SK-N-SH treated with all-trans-retinoic acid at 6 μM for 48 hours (cell line): ENCODE measurements at regions not wholly inside any gene's neighbourhood (a gene's known extent, or its start where the extent isn't known, plus 50 kb on each side); places are given as distances from the start of the nearest gene placed in this dataset.

Source experiments
- ATAC-seq: fragments of 200-7000 bp; cut with Tn5 transposase; 3 replicates; pipeline ENCODE4 v1.9.1; 2020; ENCODE audit warnings: mild to moderate bottlenecking, moderate library complexity
- ARNTL ChIP-seq: fragments of 450-650 bp; formaldehyde crosslinking; IDR thresholded peaks from 2 replicates; pipeline ENCODE4 v1.5.0; 2020; ENCODE audit warnings: low read depth, mild to moderate bottlenecking, moderate library complexity, borderline replicate concordance
- ESRRG ChIP-seq: fragments of 250-450 bp; sonication (Bioruptor Pico); IDR thresholded peaks from 2 replicates; pipeline ENCODE4 v1.6.1; 2021; ENCODE audit warnings: mild to moderate bottlenecking
- ISL1 ChIP-seq: fragments of 250-450 bp; sonication (Bioruptor Pico); IDR thresholded peaks from 2 replicates; pipeline ENCODE4 v2.1.2; 2022; ENCODE audit warnings: mild to moderate bottlenecking, moderate library complexity
- OSR1 ChIP-seq: fragments of 250-450 bp; sonication (Bioruptor Pico); IDR thresholded peaks from 2 replicates; pipeline ENCODE4 v1.8.0; 2022; ENCODE audit warnings: moderate library complexity, mild to moderate bottlenecking, inconsistent platforms
- PPARA ChIP-seq: fragments of 250-450 bp; sonication (Bioruptor Pico); IDR thresholded peaks from 2 replicates; pipeline ENCODE4 v1.5.0; 2020; ENCODE audit warnings: mild to moderate bottlenecking, borderline replicate concordance
- RARB ChIP-seq: fragments of 250-450 bp; sonication (Bioruptor Pico); IDR thresholded peaks from 2 replicates; pipeline ENCODE4 v1.8.0; 2021; ENCODE audit warnings: mild to moderate bottlenecking, moderate library complexity
- SNAI2 ChIP-seq: fragments of 250-450 bp; sonication (Bioruptor Pico); IDR thresholded peaks from 2 replicates; pipeline ENCODE4 v1.5.0; 2020; ENCODE audit warnings: mild to moderate bottlenecking, moderate library complexity
- ZFP3 ChIP-seq: fragments of 250-450 bp; sonication (Bioruptor Pico); IDR thresholded peaks from 2 replicates; pipeline ENCODE4 v1.5.0; 2020; ENCODE audit warnings: mild to moderate bottlenecking, moderate library complexity
- ZFP30 ChIP-seq: fragments of 450-650 bp; formaldehyde crosslinking; IDR thresholded peaks from 2 replicates; pipeline ENCODE4 v1.5.0; 2022; ENCODE audit warnings: mild to moderate bottlenecking, moderate library complexity
- ZNF565 ChIP-seq: fragments of 450-650 bp; formaldehyde crosslinking; conservative IDR thresholded peaks from 2 replicates; pipeline ENCODE4 v1.5.0; 2020; ENCODE audit warnings: low read depth, mild to moderate bottlenecking, moderate library complexity
- ZNF70 ChIP-seq: fragments of 450-650 bp; formaldehyde crosslinking; IDR thresholded peaks from 2 replicates; pipeline ENCODE4 v1.5.0; 2020; ENCODE audit warnings: mild to moderate bottlenecking, moderate library complexity
- ZNF8 ChIP-seq: fragments of 450-650 bp; formaldehyde crosslinking; IDR thresholded peaks from 2 replicates; pipeline ENCODE4 v1.5.0; 2020; ENCODE audit warnings: mild to moderate bottlenecking, moderate library complexity
- TF ChIP-seq, protein P1 (sequence below): fragments of 250-450 bp; sonication (Bioruptor Pico); IDR thresholded peaks from 2 replicates; pipeline ENCODE4 v1.5.1; 2020; ENCODE audit warnings: low read depth, mild to moderate bottlenecking, moderate library complexity
- TF ChIP-seq, protein P2 (sequence below): fragments of 250-450 bp; sonication (Bioruptor Pico); IDR thresholded peaks from 2 replicates; pipeline ENCODE4 v1.5.0; 2020; ENCODE audit warnings: mild to moderate bottlenecking, moderate library complexity
- TF ChIP-seq, protein P3 (sequence below): fragments of 250-450 bp; sonication (Bioruptor Pico); IDR thresholded peaks from 2 replicates; pipeline ENCODE4 v1.8.0; 2020; ENCODE audit warnings: mild to moderate bottlenecking, moderate library complexity, borderline replicate concordance
- TF ChIP-seq, protein P4 (sequence below): fragments of 250-450 bp; sonication (Bioruptor Pico); IDR thresholded peaks from 2 replicates; pipeline ENCODE4 v1.5.1; 2021; ENCODE audit warnings: mild to moderate bottlenecking, moderate library complexity
- TF ChIP-seq, protein P5 (sequence below): fragments of 250-450 bp; sonication (Bioruptor Pico); IDR thresholded peaks from 2 replicates; pipeline ENCODE4 v1.8.0; 2021; ENCODE audit warnings: low read depth, mild to moderate bottlenecking, moderate library complexity, borderline replicate concordance

DNA sequence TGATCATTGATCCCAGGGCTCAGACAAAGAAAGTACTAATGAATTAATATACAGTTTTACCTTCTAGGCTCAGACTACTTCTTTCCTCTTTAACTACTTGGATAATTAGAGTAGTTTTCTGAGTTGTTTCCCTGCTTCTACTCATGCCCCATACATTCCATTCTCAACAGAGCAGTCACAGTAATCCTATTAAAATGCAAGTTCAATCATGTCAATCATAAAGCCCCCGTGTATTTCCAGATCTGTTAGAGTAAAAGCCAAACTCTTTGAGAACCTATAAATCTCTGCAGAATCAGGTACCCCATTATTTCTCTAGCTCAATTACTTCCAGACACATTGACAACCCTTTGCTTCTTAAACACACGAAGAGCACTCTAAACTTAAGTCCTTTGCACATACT is 242.1 kb upstream of the PRMT6 start:
- no peak for ATAC-seq
- TF ChIP-seq, protein P1, sequence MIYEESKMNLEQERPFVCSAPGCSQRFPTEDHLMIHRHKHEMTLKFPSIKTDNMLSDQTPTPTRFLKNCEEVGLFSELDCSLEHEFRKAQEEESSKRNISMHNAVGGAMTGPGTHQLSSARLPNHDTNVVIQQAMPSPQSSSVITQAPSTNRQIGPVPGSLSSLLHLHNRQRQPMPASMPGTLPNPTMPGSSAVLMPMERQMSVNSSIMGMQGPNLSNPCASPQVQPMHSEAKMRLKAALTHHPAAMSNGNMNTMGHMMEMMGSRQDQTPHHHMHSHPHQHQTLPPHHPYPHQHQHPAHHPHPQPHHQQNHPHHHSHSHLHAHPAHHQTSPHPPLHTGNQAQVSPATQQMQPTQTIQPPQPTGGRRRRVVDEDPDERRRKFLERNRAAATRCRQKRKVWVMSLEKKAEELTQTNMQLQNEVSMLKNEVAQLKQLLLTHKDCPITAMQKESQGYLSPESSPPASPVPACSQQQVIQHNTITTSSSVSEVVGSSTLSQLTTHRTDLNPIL: no peak
- TF ChIP-seq, protein P2, sequence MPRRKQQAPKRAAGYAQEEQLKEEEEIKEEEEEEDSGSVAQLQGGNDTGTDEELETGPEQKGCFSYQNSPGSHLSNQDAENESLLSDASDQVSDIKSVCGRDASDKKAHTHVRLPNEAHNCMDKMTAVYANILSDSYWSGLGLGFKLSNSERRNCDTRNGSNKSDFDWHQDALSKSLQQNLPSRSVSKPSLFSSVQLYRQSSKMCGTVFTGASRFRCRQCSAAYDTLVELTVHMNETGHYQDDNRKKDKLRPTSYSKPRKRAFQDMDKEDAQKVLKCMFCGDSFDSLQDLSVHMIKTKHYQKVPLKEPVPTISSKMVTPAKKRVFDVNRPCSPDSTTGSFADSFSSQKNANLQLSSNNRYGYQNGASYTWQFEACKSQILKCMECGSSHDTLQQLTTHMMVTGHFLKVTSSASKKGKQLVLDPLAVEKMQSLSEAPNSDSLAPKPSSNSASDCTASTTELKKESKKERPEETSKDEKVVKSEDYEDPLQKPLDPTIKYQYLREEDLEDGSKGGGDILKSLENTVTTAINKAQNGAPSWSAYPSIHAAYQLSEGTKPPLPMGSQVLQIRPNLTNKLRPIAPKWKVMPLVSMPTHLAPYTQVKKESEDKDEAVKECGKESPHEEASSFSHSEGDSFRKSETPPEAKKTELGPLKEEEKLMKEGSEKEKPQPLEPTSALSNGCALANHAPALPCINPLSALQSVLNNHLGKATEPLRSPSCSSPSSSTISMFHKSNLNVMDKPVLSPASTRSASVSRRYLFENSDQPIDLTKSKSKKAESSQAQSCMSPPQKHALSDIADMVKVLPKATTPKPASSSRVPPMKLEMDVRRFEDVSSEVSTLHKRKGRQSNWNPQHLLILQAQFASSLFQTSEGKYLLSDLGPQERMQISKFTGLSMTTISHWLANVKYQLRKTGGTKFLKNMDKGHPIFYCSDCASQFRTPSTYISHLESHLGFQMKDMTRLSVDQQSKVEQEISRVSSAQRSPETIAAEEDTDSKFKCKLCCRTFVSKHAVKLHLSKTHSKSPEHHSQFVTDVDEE (CRISPR knock-in tag): no peak
- TF ChIP-seq ESRRG (no peak), PPARA (CRISPR knock-in tag) (no peak), ISL1 (CRISPR knock-in tag) (no peak), OSR1 (no peak), ZNF8 (CRISPR knock-in tag) (no peak), ZFP30 (CRISPR knock-in tag) (no peak), ARNTL (CRISPR knock-in tag) (no peak), ZFP3 (no peak), SNAI2 (no peak), RARB (CRISPR knock-in tag) (no peak)
- TF ChIP-seq, protein P3, sequence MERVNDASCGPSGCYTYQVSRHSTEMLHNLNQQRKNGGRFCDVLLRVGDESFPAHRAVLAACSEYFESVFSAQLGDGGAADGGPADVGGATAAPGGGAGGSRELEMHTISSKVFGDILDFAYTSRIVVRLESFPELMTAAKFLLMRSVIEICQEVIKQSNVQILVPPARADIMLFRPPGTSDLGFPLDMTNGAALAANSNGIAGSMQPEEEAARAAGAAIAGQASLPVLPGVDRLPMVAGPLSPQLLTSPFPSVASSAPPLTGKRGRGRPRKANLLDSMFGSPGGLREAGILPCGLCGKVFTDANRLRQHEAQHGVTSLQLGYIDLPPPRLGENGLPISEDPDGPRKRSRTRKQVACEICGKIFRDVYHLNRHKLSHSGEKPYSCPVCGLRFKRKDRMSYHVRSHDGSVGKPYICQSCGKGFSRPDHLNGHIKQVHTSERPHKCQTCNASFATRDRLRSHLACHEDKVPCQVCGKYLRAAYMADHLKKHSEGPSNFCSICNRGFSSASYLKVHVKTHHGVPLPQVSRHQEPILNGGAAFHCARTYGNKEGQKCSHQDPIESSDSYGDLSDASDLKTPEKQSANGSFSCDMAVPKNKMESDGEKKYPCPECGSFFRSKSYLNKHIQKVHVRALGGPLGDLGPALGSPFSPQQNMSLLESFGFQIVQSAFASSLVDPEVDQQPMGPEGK (CRISPR knock-in tag): no peak
- TF ChIP-seq, protein P4, sequence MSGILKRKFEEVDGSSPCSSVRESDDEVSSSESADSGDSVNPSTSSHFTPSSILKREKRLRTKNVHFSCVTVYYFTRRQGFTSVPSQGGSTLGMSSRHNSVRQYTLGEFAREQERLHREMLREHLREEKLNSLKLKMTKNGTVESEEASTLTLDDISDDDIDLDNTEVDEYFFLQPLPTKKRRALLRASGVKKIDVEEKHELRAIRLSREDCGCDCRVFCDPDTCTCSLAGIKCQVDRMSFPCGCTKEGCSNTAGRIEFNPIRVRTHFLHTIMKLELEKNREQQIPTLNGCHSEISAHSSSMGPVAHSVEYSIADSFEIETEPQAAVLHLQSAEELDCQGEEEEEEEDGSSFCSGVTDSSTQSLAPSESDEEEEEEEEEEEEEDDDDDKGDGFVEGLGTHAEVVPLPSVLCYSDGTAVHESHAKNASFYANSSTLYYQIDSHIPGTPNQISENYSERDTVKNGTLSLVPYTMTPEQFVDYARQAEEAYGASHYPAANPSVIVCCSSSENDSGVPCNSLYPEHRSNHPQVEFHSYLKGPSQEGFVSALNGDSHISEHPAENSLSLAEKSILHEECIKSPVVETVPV: no peak

DNA sequence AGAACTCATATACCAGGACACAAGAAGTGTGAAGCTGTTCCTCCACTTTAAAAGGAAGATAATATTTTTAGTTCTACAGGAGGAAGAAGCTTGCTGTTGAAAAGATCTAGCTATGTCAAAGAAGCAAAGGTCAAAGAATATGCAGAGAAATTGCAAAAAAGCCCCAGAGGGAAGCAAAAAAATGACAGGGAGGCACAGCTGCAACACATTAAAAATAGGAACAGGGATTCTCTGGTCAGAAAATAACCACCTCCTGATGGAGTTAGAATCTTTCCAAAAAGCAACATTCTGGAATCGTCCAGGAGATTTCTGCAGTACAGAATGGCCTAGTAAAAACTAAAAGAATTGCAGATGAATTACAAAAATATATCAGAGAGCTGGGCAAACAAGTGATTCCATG is 238.9 kb upstream of the PRMT6 start:
- ATAC-seq: no peak

DNA sequence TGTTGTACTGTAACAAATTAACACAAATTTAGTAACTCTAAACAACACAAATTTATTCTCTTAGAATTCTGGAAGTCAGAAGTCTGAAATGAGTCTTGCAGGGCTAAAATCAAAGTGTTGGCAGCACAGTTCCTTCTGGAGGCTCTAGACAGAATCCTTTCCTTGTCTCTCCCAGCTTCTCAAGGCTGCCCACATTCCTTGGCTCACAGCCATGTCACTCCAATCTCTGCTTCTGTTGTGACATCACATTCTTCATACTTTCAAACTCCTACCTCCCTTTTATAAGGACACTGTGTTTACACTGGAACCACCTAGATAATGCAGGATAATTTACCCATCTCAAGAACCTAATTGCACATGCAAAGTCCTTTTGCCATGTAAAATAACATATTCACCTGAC is 225.0 kb upstream of the PRMT6 start:
- ATAC-seq: no peak
- TF ChIP-seq SNAI2 (no peak), ESRRG (no peak), OSR1 (no peak), ZFP30 (CRISPR knock-in tag) (no peak), PPARA (CRISPR knock-in tag) (no peak), ZNF565 (CRISPR knock-in tag) (no peak), ZNF70 (CRISPR knock-in tag) (no peak)
- TF ChIP-seq, protein P4: no peak
- TF ChIP-seq, protein P3 (CRISPR knock-in tag): no peak
- TF ChIP-seq, protein P5, sequence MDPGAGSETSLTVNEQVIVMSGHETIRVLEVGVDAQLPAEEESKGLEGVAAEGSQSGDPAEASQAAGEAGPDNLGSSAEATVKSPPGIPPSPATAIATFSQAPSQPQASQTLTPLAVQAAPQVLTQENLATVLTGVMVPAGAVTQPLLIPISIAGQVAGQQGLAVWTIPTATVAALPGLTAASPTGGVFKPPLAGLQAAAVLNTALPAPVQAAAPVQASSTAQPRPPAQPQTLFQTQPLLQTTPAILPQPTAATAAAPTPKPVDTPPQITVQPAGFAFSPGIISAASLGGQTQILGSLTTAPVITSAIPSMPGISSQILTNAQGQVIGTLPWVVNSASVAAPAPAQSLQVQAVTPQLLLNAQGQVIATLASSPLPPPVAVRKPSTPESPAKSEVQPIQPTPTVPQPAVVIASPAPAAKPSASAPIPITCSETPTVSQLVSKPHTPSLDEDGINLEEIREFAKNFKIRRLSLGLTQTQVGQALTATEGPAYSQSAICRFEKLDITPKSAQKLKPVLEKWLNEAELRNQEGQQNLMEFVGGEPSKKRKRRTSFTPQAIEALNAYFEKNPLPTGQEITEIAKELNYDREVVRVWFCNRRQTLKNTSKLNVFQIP (CRISPR knock-in tag): no peak
- TF ChIP-seq, protein P1: no peak

More for the DNA sequence above, 238.9 kb upstream of the PRMT6 start:
- TF ChIP-seq, protein P4: no peak
- TF ChIP-seq, protein P1: no peak
- TF ChIP-seq ZFP3: no peak
- no peak for TF ChIP-seq RARB (CRISPR knock-in tag)
- TF ChIP-seq ISL1 (CRISPR knock-in tag): no peak
- no peak for TF ChIP-seq SNAI2
